ENCODE measurements at regions not wholly inside any gene's neighbourhood (a gene's known extent, or its start where the extent isn't known, plus 50 kb on each side); places are given as distances from the start of the nearest gene placed in this dataset.

- no peak for TF ChIP-seq POLR2AphosphoS5 (IDR thresholded peaks at IDR 0.05)
- no peak for TF ChIP-seq CTCF (IDR thresholded peaks at IDR 0.05)
Observed at GRCh38 chr14:40312296-40312695, 880.1 kb upstream of the FBXO33 start.

Data from stomach (tissue), 4 donors.